ENCODE measurements at regions not wholly inside any gene's neighbourhood (a gene's known extent, or its start where the extent isn't known, plus 50 kb on each side); places are given as distances from the start of the nearest gene placed in this dataset.

DNA sequence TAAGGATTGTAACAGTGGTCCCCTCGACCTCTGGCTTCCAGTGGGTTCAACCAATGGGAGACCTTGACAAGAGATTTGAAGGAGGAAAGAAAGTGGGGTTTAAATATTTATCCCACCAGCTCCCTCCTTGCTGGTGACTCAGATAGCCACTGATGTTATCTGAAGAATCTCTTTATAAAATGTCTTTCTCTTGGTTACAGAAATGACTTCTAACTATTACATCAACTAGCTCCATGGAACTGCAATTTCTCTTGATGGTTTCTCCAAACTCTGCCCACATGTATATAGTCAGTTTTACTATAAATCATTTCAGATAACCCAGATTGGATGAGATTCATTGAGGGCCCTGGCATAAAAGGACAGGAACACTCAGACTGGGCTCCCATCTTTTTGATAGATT lies 920.2 kb upstream of the SOX9 start:
- TF ChIP-seq, protein P1, sequence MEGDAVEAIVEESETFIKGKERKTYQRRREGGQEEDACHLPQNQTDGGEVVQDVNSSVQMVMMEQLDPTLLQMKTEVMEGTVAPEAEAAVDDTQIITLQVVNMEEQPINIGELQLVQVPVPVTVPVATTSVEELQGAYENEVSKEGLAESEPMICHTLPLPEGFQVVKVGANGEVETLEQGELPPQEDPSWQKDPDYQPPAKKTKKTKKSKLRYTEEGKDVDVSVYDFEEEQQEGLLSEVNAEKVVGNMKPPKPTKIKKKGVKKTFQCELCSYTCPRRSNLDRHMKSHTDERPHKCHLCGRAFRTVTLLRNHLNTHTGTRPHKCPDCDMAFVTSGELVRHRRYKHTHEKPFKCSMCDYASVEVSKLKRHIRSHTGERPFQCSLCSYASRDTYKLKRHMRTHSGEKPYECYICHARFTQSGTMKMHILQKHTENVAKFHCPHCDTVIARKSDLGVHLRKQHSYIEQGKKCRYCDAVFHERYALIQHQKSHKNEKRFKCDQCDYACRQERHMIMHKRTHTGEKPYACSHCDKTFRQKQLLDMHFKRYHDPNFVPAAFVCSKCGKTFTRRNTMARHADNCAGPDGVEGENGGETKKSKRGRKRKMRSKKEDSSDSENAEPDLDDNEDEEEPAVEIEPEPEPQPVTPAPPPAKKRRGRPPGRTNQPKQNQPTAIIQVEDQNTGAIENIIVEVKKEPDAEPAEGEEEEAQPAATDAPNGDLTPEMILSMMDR (IDR thresholded peaks at IDR 0.05; ENCODE audit: insufficient read depth, low read length), result no peak
- no peak for TF ChIP-seq SPI1 (IDR thresholded peaks at IDR 0.05; ENCODE audit: borderline replicate concordance, low read depth)
- no peak for TF ChIP-seq POLR2AphosphoS5 (IDR thresholded peaks at IDR 0.05; ENCODE audit: low read depth)
- TF ChIP-seq, protein P2, sequence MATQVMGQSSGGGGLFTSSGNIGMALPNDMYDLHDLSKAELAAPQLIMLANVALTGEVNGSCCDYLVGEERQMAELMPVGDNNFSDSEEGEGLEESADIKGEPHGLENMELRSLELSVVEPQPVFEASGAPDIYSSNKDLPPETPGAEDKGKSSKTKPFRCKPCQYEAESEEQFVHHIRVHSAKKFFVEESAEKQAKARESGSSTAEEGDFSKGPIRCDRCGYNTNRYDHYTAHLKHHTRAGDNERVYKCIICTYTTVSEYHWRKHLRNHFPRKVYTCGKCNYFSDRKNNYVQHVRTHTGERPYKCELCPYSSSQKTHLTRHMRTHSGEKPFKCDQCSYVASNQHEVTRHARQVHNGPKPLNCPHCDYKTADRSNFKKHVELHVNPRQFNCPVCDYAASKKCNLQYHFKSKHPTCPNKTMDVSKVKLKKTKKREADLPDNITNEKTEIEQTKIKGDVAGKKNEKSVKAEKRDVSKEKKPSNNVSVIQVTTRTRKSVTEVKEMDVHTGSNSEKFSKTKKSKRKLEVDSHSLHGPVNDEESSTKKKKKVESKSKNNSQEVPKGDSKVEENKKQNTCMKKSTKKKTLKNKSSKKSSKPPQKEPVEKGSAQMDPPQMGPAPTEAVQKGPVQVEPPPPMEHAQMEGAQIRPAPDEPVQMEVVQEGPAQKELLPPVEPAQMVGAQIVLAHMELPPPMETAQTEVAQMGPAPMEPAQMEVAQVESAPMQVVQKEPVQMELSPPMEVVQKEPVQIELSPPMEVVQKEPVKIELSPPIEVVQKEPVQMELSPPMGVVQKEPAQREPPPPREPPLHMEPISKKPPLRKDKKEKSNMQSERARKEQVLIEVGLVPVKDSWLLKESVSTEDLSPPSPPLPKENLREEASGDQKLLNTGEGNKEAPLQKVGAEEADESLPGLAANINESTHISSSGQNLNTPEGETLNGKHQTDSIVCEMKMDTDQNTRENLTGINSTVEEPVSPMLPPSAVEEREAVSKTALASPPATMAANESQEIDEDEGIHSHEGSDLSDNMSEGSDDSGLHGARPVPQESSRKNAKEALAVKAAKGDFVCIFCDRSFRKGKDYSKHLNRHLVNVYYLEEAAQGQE (IDR thresholded peaks at IDR 0.05; ENCODE audit: insufficient replicate concordance, low read depth), result no peak

Measured in HL-60 (cell line).